GM12864 (cell line): ENCODE measurements at regions not wholly inside any gene's neighbourhood (a gene's known extent, or its start where the extent isn't known, plus 50 kb on each side); places are given as distances from the start of the nearest gene placed in this dataset.
"Not testable (repeated sequence)": the region's sequence is repeated elsewhere in the genome, so short reads cannot be mapped to it uniquely, and the experiment has no call there.

Experiments
- DNase-seq: peaks from one replicate; pipeline ENCODE4 v3.0.0-alpha.2; 2011; ENCODE audit warnings: low read depth
- H3K4me3 ChIP-seq: 2 replicates; pipeline ENCODE4 v1.5.1; 2011; ENCODE audit warnings: mild to moderate bottlenecking, low read depth, low read length, control low read depth
- TF ChIP-seq, protein P1 (sequence below): IDR thresholded peaks from 2 replicates; pipeline ENCODE4 v1.5.1; 2011; ENCODE audit warnings: low read depth, mild to moderate bottlenecking, moderate library complexity, low read length, control low read depth, inconsistent platforms; ENCODE audit errors: missing control alignments

DNA sequence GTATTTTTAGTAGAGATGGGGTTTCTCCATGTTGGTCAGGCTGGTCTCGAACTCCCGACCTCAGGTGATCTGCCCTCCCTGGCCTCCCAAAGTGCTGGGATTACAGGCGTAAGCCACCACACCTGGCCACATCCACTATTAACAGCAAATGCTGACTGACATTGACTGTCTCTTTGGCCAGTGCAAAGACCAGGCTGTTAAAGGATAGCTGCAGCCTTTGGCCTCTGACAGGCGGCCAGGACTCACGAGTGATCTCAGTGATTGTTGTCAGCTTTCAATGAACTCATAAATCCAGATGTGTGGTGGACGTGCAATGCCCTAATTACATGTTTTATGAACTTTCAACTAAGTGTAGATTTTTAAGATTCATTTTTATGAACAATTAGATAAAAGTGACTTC lies 174.4 kb upstream of the EXOC2 start:
- DNase-seq = no peak
- TF ChIP-seq, protein P1, sequence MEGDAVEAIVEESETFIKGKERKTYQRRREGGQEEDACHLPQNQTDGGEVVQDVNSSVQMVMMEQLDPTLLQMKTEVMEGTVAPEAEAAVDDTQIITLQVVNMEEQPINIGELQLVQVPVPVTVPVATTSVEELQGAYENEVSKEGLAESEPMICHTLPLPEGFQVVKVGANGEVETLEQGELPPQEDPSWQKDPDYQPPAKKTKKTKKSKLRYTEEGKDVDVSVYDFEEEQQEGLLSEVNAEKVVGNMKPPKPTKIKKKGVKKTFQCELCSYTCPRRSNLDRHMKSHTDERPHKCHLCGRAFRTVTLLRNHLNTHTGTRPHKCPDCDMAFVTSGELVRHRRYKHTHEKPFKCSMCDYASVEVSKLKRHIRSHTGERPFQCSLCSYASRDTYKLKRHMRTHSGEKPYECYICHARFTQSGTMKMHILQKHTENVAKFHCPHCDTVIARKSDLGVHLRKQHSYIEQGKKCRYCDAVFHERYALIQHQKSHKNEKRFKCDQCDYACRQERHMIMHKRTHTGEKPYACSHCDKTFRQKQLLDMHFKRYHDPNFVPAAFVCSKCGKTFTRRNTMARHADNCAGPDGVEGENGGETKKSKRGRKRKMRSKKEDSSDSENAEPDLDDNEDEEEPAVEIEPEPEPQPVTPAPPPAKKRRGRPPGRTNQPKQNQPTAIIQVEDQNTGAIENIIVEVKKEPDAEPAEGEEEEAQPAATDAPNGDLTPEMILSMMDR = no peak

DNA sequence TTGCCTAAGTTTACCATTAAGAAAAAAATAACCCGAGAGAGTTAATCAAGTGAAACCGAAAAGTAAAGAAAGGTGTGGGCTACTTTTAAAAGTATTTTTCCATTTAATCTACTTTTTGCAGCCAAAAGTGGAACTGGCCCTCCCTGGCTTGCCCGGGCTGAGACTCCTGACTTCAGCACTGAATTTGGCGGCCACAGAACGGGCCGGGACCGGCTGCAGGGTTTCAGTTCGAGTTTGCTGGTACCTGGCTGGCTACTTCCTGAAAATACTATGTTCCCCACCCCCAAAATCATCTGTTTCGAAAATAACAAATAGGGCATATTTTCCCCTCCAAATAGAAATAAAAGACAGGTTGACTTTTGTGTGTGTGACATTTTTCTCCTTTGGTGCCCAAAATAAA lies 173.4 kb upstream of the EXOC2 start:
- TF ChIP-seq, protein P1 = no peak
- H3K4me3 ChIP-seq = no peak overlapping the region
- DNase-seq = no peak

More for the DNA sequence above, 174.4 kb upstream of the EXOC2 start:
- no peak overlapping the region for H3K4me3 ChIP-seq

DNA sequence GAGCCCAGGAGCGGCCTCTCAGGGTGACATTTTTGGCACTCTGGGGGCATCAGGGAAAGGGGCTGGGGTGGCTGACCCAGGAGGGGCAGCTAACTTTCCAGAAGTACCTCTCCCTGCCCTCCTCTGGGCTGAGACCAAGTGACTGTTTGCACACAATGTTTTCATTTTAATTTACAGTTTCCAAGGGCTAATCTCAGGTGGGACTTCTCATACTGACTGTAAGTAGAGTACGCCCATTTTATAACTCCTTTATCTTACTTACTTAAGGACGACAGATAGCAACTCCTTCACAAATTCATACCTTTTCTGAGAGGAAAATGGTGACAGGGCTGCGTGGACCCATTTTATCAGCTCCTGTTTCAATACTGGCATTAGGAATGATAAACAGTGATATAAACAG lies 172.9 kb upstream of the EXOC2 start:
- no peak overlapping the region for H3K4me3 ChIP-seq
- TF ChIP-seq, protein P1 = no peak
- no peak for DNase-seq

DNA sequence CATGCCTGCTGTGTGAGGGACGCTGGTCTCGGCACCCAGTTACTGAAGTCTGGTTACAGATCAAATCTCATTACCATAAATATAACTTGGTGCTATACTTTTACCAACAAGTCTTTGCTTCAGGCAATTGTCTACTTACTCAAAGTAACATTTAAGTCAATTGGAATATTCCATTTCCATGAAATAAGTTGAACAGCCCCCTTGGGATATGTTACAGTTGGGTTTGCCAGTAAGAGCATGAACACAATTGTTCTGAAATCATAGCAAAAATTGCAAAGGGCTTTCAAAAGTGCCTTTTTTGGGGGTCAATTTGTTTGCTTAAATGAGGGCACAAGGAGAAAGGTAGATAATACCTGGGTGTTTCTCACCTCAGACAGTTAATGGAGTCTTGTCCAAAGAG lies 170.9 kb upstream of the EXOC2 start:
- TF ChIP-seq, protein P1 = no peak
- DNase-seq = no peak
- no peak overlapping the region for H3K4me3 ChIP-seq

DNA sequence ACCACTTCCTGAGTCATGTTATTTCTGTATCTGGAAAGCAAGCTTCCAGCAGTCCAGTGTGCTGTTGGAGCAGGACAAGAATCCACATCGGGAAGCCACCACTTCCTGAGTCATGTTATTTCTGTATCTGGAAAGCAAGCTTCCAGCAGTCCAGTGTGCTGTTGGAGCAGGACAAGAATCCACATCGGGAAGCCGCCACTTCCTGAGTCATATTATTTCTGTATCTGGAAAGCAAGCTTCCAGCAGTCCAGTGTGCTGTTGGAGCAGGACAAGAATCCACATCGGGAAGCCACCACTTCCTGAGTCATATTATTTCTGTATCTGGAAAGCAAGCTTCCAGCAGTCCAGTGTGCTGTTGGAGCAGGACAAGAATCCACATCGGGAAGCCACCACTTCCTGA lies 170.2 kb upstream of the EXOC2 start:
- not testable (repeated sequence) for DNase-seq

GRCh38 chr6:859936-860335 lies 167.0 kb upstream of the EXOC2 start:
- TF ChIP-seq, protein P1 = no peak
- no peak overlapping the region for H3K4me3 ChIP-seq
- no peak for DNase-seq

More for the DNA sequence above, 170.2 kb upstream of the EXOC2 start:
- H3K4me3 ChIP-seq = not testable (repeated sequence)

GRCh38 chr6:854406-855118 lies 161.6 kb upstream of the EXOC2 start:
- DNase-seq = no peak
- no peak overlapping the region for H3K4me3 ChIP-seq
- TF ChIP-seq, protein P1 = no peak

DNA sequence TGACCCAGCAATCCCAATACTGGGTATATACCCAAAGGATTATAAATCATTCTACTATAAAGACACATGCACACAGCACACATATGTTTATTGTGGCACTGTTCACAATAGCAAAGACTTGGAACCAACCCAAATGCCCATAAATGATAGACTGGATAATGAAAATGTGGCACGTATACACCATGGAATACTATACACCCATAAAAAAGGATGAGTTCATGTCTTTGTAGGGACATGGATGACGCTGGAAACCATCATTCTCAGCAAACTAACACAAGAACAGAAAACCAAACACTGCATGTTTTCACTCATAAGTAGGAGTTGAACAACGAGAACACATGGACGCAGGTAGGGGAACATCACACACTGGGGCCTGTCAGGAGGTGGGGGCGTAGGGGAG lies 159.3 kb upstream of the EXOC2 start:
- not testable (repeated sequence) for DNase-seq, H3K4me3 ChIP-seq
